SK-N-SH (cell line): ENCODE measurements at regions not wholly inside any gene's neighbourhood (a gene's known extent, or its start where the extent isn't known, plus 50 kb on each side); places are given as distances from the start of the nearest gene placed in this dataset.

Source experiments
- CHD2 ChIP-seq: fragments of 150-350 bp; IDR thresholded peaks from 2 replicates; pipeline ENCODE4 v1.6.1; 2018; ENCODE audit warnings: low read length; ENCODE audit not compliant: partially characterized antibody
- EP300 ChIP-seq, 2 experiments: IDR thresholded peaks; 2 replicates each; pipeline versions ENCODE4 v1.4.0 to v1.6.1; 2012; ENCODE audit warnings: borderline replicate concordance in 1 of 2, low read depth in 1 of 2, low read length in 1 of 2
- MXI1 ChIP-seq: IDR thresholded peaks from 2 replicates; pipeline ENCODE4 v1.6.1; 2012; ENCODE audit warnings: mild to moderate bottlenecking, low read depth, low read length, improper control_type of control experiment
- NRF1 ChIP-seq: IDR thresholded peaks from 2 replicates; pipeline ENCODE4 v1.6.1; 2012; ENCODE audit warnings: low read depth, mild to moderate bottlenecking, low read length
- POLR2AphosphoS5 ChIP-seq: IDR thresholded peaks from 2 replicates; pipeline ENCODE4 v1.6.1; 2012; ENCODE audit warnings: low read depth, low read length
- RXRA ChIP-seq: IDR thresholded peaks from 2 replicates; pipeline ENCODE4 v1.4.0; 2012; ENCODE audit warnings: low read depth, mild to moderate bottlenecking, borderline replicate concordance
- SIN3A ChIP-seq: IDR thresholded peaks from 2 replicates; pipeline ENCODE4 v1.6.1; 2012; ENCODE audit warnings: low read depth, mild to moderate bottlenecking, low read length, moderate library complexity, borderline replicate concordance
- TCF12 ChIP-seq: IDR thresholded peaks from 2 replicates; pipeline ENCODE4 v1.4.0; 2012
- TF ChIP-seq, protein P1 (sequence below): IDR thresholded peaks from 2 replicates; pipeline ENCODE4 v1.6.1; 2012; ENCODE audit warnings: mild to moderate bottlenecking, low read depth, low read length, moderate library complexity
- TF ChIP-seq, protein P2 (sequence below): fragments of 200-600 bp; sonication (generic); IDR thresholded peaks from 2 replicates; pipeline ENCODE4 v1.6.1; 2017; ENCODE audit warnings: antibody characterized with exemption, mild to moderate bottlenecking, moderate library complexity
- TF ChIP-seq, protein P3 (sequence below): IDR thresholded peaks from 2 replicates; pipeline ENCODE4 v1.4.0; 2012; ENCODE audit warnings: low read depth, borderline replicate concordance

DNA sequence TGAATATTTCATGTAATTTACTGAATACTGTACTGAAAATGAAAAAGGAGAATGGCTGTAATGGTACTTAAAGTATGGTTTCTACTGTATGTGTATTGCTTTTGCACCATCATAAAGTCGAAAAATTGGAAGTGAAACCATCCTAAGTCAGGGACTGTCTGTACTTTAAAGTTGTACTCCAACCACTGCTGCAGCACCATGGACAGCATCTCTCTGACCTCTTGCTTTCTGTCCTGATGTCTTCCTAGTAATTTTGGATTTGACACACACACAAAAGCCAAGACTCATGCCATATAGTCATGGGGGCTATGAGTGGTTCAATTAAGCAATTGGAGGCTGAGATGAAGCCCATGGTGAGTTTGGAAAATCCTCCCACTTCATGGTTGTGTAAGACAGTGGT lies 256.3 kb upstream of the PKDCC start:
- no peak for TF ChIP-seq NRF1
- no peak for TF ChIP-seq RXRA
- TF ChIP-seq, protein P1, sequence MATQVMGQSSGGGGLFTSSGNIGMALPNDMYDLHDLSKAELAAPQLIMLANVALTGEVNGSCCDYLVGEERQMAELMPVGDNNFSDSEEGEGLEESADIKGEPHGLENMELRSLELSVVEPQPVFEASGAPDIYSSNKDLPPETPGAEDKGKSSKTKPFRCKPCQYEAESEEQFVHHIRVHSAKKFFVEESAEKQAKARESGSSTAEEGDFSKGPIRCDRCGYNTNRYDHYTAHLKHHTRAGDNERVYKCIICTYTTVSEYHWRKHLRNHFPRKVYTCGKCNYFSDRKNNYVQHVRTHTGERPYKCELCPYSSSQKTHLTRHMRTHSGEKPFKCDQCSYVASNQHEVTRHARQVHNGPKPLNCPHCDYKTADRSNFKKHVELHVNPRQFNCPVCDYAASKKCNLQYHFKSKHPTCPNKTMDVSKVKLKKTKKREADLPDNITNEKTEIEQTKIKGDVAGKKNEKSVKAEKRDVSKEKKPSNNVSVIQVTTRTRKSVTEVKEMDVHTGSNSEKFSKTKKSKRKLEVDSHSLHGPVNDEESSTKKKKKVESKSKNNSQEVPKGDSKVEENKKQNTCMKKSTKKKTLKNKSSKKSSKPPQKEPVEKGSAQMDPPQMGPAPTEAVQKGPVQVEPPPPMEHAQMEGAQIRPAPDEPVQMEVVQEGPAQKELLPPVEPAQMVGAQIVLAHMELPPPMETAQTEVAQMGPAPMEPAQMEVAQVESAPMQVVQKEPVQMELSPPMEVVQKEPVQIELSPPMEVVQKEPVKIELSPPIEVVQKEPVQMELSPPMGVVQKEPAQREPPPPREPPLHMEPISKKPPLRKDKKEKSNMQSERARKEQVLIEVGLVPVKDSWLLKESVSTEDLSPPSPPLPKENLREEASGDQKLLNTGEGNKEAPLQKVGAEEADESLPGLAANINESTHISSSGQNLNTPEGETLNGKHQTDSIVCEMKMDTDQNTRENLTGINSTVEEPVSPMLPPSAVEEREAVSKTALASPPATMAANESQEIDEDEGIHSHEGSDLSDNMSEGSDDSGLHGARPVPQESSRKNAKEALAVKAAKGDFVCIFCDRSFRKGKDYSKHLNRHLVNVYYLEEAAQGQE, result peak; percentile 98
- TF ChIP-seq, protein P2, sequence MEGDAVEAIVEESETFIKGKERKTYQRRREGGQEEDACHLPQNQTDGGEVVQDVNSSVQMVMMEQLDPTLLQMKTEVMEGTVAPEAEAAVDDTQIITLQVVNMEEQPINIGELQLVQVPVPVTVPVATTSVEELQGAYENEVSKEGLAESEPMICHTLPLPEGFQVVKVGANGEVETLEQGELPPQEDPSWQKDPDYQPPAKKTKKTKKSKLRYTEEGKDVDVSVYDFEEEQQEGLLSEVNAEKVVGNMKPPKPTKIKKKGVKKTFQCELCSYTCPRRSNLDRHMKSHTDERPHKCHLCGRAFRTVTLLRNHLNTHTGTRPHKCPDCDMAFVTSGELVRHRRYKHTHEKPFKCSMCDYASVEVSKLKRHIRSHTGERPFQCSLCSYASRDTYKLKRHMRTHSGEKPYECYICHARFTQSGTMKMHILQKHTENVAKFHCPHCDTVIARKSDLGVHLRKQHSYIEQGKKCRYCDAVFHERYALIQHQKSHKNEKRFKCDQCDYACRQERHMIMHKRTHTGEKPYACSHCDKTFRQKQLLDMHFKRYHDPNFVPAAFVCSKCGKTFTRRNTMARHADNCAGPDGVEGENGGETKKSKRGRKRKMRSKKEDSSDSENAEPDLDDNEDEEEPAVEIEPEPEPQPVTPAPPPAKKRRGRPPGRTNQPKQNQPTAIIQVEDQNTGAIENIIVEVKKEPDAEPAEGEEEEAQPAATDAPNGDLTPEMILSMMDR, result no peak
- no peak for TF ChIP-seq SIN3A
- TF ChIP-seq POLR2AphosphoS5, result no peak
- TF ChIP-seq, protein P3, sequence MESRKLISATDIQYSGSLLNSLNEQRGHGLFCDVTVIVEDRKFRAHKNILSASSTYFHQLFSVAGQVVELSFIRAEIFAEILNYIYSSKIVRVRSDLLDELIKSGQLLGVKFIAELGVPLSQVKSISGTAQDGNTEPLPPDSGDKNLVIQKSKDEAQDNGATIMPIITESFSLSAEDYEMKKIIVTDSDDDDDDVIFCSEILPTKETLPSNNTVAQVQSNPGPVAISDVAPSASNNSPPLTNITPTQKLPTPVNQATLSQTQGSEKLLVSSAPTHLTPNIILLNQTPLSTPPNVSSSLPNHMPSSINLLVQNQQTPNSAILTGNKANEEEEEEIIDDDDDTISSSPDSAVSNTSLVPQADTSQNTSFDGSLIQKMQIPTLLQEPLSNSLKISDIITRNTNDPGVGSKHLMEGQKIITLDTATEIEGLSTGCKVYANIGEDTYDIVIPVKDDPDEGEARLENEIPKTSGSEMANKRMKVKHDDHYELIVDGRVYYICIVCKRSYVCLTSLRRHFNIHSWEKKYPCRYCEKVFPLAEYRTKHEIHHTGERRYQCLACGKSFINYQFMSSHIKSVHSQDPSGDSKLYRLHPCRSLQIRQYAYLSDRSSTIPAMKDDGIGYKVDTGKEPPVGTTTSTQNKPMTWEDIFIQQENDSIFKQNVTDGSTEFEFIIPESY, result no peak
- no peak for TF ChIP-seq CHD2
- no peak for TF ChIP-seq TCF12
- TF ChIP-seq EP300 (IDR thresholded peaks at IDR 0.05; ENCODE audit: borderline replicate concordance in 1 of 2, low read depth in 1 of 2, low read length in 1 of 2), result no peak
- no peak for TF ChIP-seq MXI1
